Adrenal gland (tissue), 5 donors: ENCODE measurements at regions not wholly inside any gene's neighbourhood (a gene's known extent, or its start where the extent isn't known, plus 50 kb on each side); places are given as distances from the start of the nearest gene placed in this dataset.

Source experiments
- POLR2A ChIP-seq, 2 donors: fragments of 450-650 bp; IDR thresholded peaks; one replicate each; pipeline ENCODE4 v1.6.1; 2017; ENCODE audit warnings: antibody characterized with exemption in 2 of 2, mild to moderate bottlenecking in 2 of 2, moderate library complexity in 1 of 2
- TF ChIP-seq, protein P1 (sequence below), 6 experiments: fragments of 450-650 bp in 4 of 6; fragments of 200-600 bp in 2 of 6; sonication (generic) in 1 of 6; IDR thresholded peaks; 1 replicate in 5 of 6; 2 replicates in 1 of 6; pipeline versions ENCODE4 v1.5.1 to v1.8.0; 2016 to 2021; ENCODE audit warnings: antibody characterized with exemption in 6 of 6, mild to moderate bottlenecking in 2 of 6, moderate library complexity in 1 of 6
- donor health status: DM: no; HTN: no; CAD: no.

- TF ChIP-seq, protein P1, sequence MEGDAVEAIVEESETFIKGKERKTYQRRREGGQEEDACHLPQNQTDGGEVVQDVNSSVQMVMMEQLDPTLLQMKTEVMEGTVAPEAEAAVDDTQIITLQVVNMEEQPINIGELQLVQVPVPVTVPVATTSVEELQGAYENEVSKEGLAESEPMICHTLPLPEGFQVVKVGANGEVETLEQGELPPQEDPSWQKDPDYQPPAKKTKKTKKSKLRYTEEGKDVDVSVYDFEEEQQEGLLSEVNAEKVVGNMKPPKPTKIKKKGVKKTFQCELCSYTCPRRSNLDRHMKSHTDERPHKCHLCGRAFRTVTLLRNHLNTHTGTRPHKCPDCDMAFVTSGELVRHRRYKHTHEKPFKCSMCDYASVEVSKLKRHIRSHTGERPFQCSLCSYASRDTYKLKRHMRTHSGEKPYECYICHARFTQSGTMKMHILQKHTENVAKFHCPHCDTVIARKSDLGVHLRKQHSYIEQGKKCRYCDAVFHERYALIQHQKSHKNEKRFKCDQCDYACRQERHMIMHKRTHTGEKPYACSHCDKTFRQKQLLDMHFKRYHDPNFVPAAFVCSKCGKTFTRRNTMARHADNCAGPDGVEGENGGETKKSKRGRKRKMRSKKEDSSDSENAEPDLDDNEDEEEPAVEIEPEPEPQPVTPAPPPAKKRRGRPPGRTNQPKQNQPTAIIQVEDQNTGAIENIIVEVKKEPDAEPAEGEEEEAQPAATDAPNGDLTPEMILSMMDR (IDR thresholded peaks at IDR 0.05) = no peak
- TF ChIP-seq POLR2A (IDR thresholded peaks at IDR 0.05) = no peak
These were observed 353.0 kb upstream of the IRS4 start for GRCh38 chrX:109089359-109089758.
